ENCODE measurements at regions not wholly inside any gene's neighbourhood (a gene's known extent, or its start where the extent isn't known, plus 50 kb on each side); places are given as distances from the start of the nearest gene placed in this dataset.

DNA sequence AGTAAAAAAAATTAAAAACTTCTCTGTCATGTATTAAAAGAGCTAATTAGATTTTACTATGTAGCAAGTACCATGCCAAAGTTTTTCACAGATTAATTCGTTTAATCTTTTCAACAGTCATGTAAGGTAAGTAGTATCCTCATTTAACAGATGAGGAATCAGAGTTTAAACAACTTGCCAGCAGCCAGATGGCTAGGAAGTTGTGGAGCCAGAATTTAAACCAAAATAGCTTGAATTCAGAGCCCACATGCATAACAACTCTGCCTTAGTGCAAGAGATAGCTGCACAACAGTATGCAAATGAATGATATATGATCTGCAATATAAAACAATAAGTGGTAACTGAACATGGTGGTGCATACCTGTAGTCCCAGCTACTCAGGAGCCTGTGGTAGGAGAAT lies 75.3 kb downstream of the NAP1L3 start:
- no peak overlapping the region for H3K9ac ChIP-seq (ENCODE audit: low read length)
- H3K36me3 ChIP-seq (replicated peaks; ENCODE audit: insufficient read depth, low read length), result no peaks in the 10 kb centered on the region
- H3K9me2 ChIP-seq (replicated peaks; ENCODE audit: insufficient read depth, low read length), result no peaks in the 10 kb centered on the region
- TF ChIP-seq EZH2 (optimal IDR thresholded peaks at IDR 0.05; ENCODE audit: low read depth, low read length) (no peak), EZH2phosphoT487 (IDR thresholded peaks at IDR 0.05; ENCODE audit: low read length) (no peak)
- TF ChIP-seq, protein P1, sequence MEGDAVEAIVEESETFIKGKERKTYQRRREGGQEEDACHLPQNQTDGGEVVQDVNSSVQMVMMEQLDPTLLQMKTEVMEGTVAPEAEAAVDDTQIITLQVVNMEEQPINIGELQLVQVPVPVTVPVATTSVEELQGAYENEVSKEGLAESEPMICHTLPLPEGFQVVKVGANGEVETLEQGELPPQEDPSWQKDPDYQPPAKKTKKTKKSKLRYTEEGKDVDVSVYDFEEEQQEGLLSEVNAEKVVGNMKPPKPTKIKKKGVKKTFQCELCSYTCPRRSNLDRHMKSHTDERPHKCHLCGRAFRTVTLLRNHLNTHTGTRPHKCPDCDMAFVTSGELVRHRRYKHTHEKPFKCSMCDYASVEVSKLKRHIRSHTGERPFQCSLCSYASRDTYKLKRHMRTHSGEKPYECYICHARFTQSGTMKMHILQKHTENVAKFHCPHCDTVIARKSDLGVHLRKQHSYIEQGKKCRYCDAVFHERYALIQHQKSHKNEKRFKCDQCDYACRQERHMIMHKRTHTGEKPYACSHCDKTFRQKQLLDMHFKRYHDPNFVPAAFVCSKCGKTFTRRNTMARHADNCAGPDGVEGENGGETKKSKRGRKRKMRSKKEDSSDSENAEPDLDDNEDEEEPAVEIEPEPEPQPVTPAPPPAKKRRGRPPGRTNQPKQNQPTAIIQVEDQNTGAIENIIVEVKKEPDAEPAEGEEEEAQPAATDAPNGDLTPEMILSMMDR (IDR thresholded peaks at IDR 0.05; ENCODE audit: low read length), result no peak
- no peak overlapping the region for H3K4me2 ChIP-seq (ENCODE audit: low read depth, low read length)
- H3K4me3 ChIP-seq (ENCODE audit: low read length), result no peak overlapping the region
- no peaks in the 10 kb centered on the region; the same call in 1 of the 2 replicates for H3K9me3 ChIP-seq (replicated peaks; ENCODE audit: insufficient read depth, low read length)
- no peaks in the 10 kb centered on the region for H3K27me3 ChIP-seq (replicated peaks; ENCODE audit: insufficient read depth, low read length)
- H3K27ac ChIP-seq (ENCODE audit: low read length), result no peak overlapping the region
- no peak for DNase-seq
- H4K20me1 ChIP-seq (ENCODE audit: insufficient read depth, low read length), result no peaks in the 10 kb centered on the region
- H3K79me2 ChIP-seq (ENCODE audit: low read length), result no peaks in the 10 kb centered on the region
- H2AFZ ChIP-seq (ENCODE audit: low read length), result no peak overlapping the region
- H3K4me1 ChIP-seq (ENCODE audit: low read length), result no peaks in the 10 kb centered on the region
- no peaks in the 10 kb centered on the region for H3F3A ChIP-seq (ENCODE audit: insufficient read depth, low read length)

DNA sequence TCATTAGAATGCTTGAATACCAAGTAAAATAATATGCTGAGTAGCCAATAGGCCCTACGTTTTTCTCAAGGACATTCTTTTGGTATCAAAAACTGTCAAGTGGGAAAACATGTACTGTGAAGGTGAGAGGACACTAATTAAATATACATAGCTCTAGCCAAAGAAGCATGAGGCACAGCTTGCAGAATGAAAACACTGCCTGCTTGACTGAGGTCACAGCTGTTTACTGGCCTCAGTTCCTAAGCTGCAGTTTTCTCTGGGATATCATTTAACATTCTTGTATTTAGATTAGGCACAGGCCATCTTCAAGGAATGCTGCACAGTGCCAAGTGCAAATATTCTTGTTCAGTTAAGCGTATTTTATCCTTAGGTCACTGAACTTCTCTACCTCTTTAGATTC lies 78.6 kb downstream of the NAP1L3 start:
- H3K9ac ChIP-seq (ENCODE audit: low read length), result no peak overlapping the region
- no peak for DNase-seq
- no peaks in the 10 kb centered on the region for H3K36me3 ChIP-seq (replicated peaks; ENCODE audit: insufficient read depth, low read length)
- no peak overlapping the region for H2AFZ ChIP-seq (ENCODE audit: low read length)
- no peaks in the 10 kb centered on the region for H3K79me2 ChIP-seq (ENCODE audit: low read length)
- no peaks in the 10 kb centered on the region for H3K9me3 ChIP-seq (replicated peaks; ENCODE audit: insufficient read depth, low read length)
- no peaks in the 10 kb centered on the region for H3K4me1 ChIP-seq (ENCODE audit: low read length)
- no peak overlapping the region for H3K4me2 ChIP-seq (ENCODE audit: low read depth, low read length)
- H3F3A ChIP-seq (ENCODE audit: insufficient read depth, low read length), result no peaks in the 10 kb centered on the region
- TF ChIP-seq EZH2 (optimal IDR thresholded peaks at IDR 0.05; ENCODE audit: low read depth, low read length), result no peak
- no peak for TF ChIP-seq EZH2phosphoT487 (IDR thresholded peaks at IDR 0.05; ENCODE audit: low read length)
- TF ChIP-seq, protein P1 (IDR thresholded peaks at IDR 0.05; ENCODE audit: low read length), result no peak
- no peak overlapping the region for H3K4me3 ChIP-seq (ENCODE audit: low read length)
- no peak overlapping the region for H3K27ac ChIP-seq (ENCODE audit: low read length)
- no peaks in the 10 kb centered on the region for H3K27me3 ChIP-seq (replicated peaks; ENCODE audit: insufficient read depth, low read length)
- H3K9me2 ChIP-seq (replicated peaks; ENCODE audit: insufficient read depth, low read length), result no peaks in the 10 kb centered on the region
- H4K20me1 ChIP-seq (ENCODE audit: insufficient read depth, low read length), result no peaks in the 10 kb centered on the region

DNA sequence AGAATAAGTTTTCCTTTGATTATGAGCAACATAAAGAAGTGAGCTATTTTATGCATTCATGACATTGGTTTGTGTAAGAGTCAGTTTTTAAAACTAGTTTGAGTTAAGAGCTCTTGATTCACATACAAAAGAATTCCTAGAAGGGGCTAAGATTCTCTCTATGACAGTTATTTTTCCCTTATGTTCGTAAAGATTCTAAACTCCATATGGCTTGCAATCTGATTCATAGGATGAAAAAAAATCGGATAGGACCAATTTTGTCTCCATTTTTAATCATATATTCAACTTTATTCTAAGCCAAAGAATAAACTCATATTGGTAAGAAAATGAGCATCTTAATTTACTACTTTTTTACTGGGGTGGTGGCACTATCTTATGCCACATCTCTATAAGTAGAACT lies 79.4 kb downstream of the NAP1L3 start:
- no peak for TF ChIP-seq EZH2 (optimal IDR thresholded peaks at IDR 0.05; ENCODE audit: low read depth, low read length)
- TF ChIP-seq, protein P1 (IDR thresholded peaks at IDR 0.05; ENCODE audit: low read length), result no peak
- TF ChIP-seq EZH2phosphoT487 (IDR thresholded peaks at IDR 0.05; ENCODE audit: low read length), result no peak
- Histone ChIP-seq H3K9ac (ENCODE audit: low read length) (no peak overlapping the region), H3K9me2 (replicated peaks; ENCODE audit: insufficient read depth, low read length) (no peaks in the 10 kb centered on the region), H3K27ac (ENCODE audit: low read length) (no peak overlapping the region), H3K9me3 (replicated peaks; ENCODE audit: insufficient read depth, low read length) (no peaks in the 10 kb centered on the region), H3K4me1 (ENCODE audit: low read length) (no peaks in the 10 kb centered on the region), H4K20me1 (ENCODE audit: insufficient read depth, low read length) (no peaks in the 10 kb centered on the region), H3K36me3 (replicated peaks; ENCODE audit: insufficient read depth, low read length) (no peaks in the 10 kb centered on the region), H3K4me3 (ENCODE audit: low read length) (no peak overlapping the region), H3F3A (ENCODE audit: insufficient read depth, low read length) (no peaks in the 10 kb centered on the region), H3K79me2 (ENCODE audit: low read length) (no peaks in the 10 kb centered on the region), H2AFZ (ENCODE audit: low read length) (no peak overlapping the region), H3K27me3 (replicated peaks; ENCODE audit: insufficient read depth, low read length) (no peaks in the 10 kb centered on the region), H3K4me2 (ENCODE audit: low read depth, low read length) (no peak overlapping the region)
- no peak for DNase-seq
